SK-N-SH treated with all-trans-retinoic acid at 6 μM for 48 hours (cell line): ENCODE measurements at regions not wholly inside any gene's neighbourhood (a gene's known extent, or its start where the extent isn't known, plus 50 kb on each side); places are given as distances from the start of the nearest gene placed in this dataset.

Source experiments
- ATAC-seq: fragments of 200-7000 bp; cut with Tn5 transposase; 3 replicates; pipeline ENCODE4 v1.9.1; 2020; ENCODE audit warnings: mild to moderate bottlenecking, moderate library complexity
- ARNTL ChIP-seq: fragments of 450-650 bp; formaldehyde crosslinking; IDR thresholded peaks from 2 replicates; pipeline ENCODE4 v1.5.0; 2020; ENCODE audit warnings: low read depth, mild to moderate bottlenecking, moderate library complexity, borderline replicate concordance
- BACH2 ChIP-seq: fragments of 250-450 bp; sonication (Bioruptor Pico); IDR thresholded peaks from 2 replicates; pipeline ENCODE4 v1.9.0; 2021; ENCODE audit warnings: mild to moderate bottlenecking, borderline replicate concordance
- CSDC2 ChIP-seq: fragments of 250-450 bp; sonication (Bioruptor Pico); IDR thresholded peaks from 2 replicates; pipeline ENCODE4 v1.5.0; 2020; ENCODE audit warnings: mild to moderate bottlenecking, moderate library complexity
- ESRRG ChIP-seq: fragments of 250-450 bp; sonication (Bioruptor Pico); IDR thresholded peaks from 2 replicates; pipeline ENCODE4 v1.6.1; 2021; ENCODE audit warnings: mild to moderate bottlenecking
- GLIS3 ChIP-seq: fragments of 250-450 bp; sonication (Bioruptor Pico); IDR thresholded peaks from 2 replicates; pipeline ENCODE4 v1.5.0; 2020; ENCODE audit warnings: mild to moderate bottlenecking, moderate library complexity
- PPARA ChIP-seq: fragments of 250-450 bp; sonication (Bioruptor Pico); IDR thresholded peaks from 2 replicates; pipeline ENCODE4 v1.5.0; 2020; ENCODE audit warnings: mild to moderate bottlenecking, borderline replicate concordance
- RARB ChIP-seq: fragments of 250-450 bp; sonication (Bioruptor Pico); IDR thresholded peaks from 2 replicates; pipeline ENCODE4 v1.8.0; 2021; ENCODE audit warnings: mild to moderate bottlenecking, moderate library complexity
- SNAI2 ChIP-seq: fragments of 250-450 bp; sonication (Bioruptor Pico); IDR thresholded peaks from 2 replicates; pipeline ENCODE4 v1.5.0; 2020; ENCODE audit warnings: mild to moderate bottlenecking, moderate library complexity
- TCF4 ChIP-seq: fragments of 250-450 bp; sonication (Bioruptor Pico); IDR thresholded peaks from 2 replicates; pipeline ENCODE4 v1.8.0; 2021; ENCODE audit warnings: mild to moderate bottlenecking, moderate library complexity, borderline replicate concordance
- TOX ChIP-seq: fragments of 250-450 bp; sonication (Bioruptor Pico); IDR thresholded peaks from 2 replicates; pipeline ENCODE4 v1.8.0; 2021; ENCODE audit warnings: mild to moderate bottlenecking, moderate library complexity, borderline replicate concordance
- ZC3H10 ChIP-seq: fragments of 250-450 bp; sonication (Bioruptor Pico); IDR thresholded peaks from 2 replicates; pipeline ENCODE4 v1.5.1; 2021; ENCODE audit warnings: mild to moderate bottlenecking, moderate library complexity
- ZFP3 ChIP-seq: fragments of 250-450 bp; sonication (Bioruptor Pico); IDR thresholded peaks from 2 replicates; pipeline ENCODE4 v1.5.0; 2020; ENCODE audit warnings: mild to moderate bottlenecking, moderate library complexity
- ZFP30 ChIP-seq: fragments of 450-650 bp; formaldehyde crosslinking; IDR thresholded peaks from 2 replicates; pipeline ENCODE4 v1.5.0; 2022; ENCODE audit warnings: mild to moderate bottlenecking, moderate library complexity
- ZNF565 ChIP-seq: fragments of 450-650 bp; formaldehyde crosslinking; conservative IDR thresholded peaks from 2 replicates; pipeline ENCODE4 v1.5.0; 2020; ENCODE audit warnings: low read depth, mild to moderate bottlenecking, moderate library complexity
- ZNF70 ChIP-seq: fragments of 450-650 bp; formaldehyde crosslinking; IDR thresholded peaks from 2 replicates; pipeline ENCODE4 v1.5.0; 2020; ENCODE audit warnings: mild to moderate bottlenecking, moderate library complexity
- ZNF8 ChIP-seq: fragments of 450-650 bp; formaldehyde crosslinking; IDR thresholded peaks from 2 replicates; pipeline ENCODE4 v1.5.0; 2020; ENCODE audit warnings: mild to moderate bottlenecking, moderate library complexity
- TF ChIP-seq, protein P1 (sequence below): fragments of 250-450 bp; sonication (Bioruptor Pico); IDR thresholded peaks from 2 replicates; pipeline ENCODE4 v1.5.1; 2020; ENCODE audit warnings: low read depth, mild to moderate bottlenecking, moderate library complexity
- TF ChIP-seq, protein P2 (sequence below): fragments of 250-450 bp; sonication (Bioruptor Pico); IDR thresholded peaks from 2 replicates; pipeline ENCODE4 v1.5.0; 2020; ENCODE audit warnings: mild to moderate bottlenecking, moderate library complexity
- TF ChIP-seq, protein P3 (sequence below): fragments of 250-450 bp; sonication (Bioruptor Pico); IDR thresholded peaks from 2 replicates; pipeline ENCODE4 v1.5.1; 2021; ENCODE audit warnings: mild to moderate bottlenecking, moderate library complexity
- TF ChIP-seq, protein P4 (sequence below): fragments of 250-450 bp; sonication (Bioruptor Pico); IDR thresholded peaks from 2 replicates; pipeline ENCODE4 v1.8.0; 2021; ENCODE audit warnings: low read depth, mild to moderate bottlenecking, moderate library complexity, borderline replicate concordance
- TF ChIP-seq, protein P5 (sequence below): fragments of 250-450 bp; sonication (Bioruptor Pico); IDR thresholded peaks from 2 replicates; pipeline ENCODE4 v1.8.0; 2020; ENCODE audit warnings: mild to moderate bottlenecking, moderate library complexity, borderline replicate concordance

DNA sequence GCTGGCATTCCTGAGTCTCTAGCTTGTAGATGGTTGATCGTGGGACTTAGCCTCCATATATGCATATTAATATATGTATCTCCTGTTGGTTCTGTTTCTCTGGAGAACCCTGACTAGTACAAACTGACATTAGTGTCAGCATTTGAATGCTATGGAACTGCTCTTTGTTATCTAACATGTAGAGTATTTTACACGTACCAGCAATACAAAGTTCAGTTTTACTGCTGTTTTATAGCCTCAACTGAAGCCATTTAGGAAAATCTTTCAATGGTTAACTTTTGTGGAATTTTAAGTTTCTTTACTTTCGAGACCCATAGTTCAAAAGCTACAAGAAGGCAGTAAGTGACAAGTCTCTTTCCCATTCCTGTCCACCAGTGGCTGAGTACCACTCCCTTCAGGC is 418.4 kb downstream of the NUP35 start:
- no peak for TF ChIP-seq ZFP30
- TF ChIP-seq GLIS3 (CRISPR knock-in tag), result no peak
- TF ChIP-seq, protein P1, sequence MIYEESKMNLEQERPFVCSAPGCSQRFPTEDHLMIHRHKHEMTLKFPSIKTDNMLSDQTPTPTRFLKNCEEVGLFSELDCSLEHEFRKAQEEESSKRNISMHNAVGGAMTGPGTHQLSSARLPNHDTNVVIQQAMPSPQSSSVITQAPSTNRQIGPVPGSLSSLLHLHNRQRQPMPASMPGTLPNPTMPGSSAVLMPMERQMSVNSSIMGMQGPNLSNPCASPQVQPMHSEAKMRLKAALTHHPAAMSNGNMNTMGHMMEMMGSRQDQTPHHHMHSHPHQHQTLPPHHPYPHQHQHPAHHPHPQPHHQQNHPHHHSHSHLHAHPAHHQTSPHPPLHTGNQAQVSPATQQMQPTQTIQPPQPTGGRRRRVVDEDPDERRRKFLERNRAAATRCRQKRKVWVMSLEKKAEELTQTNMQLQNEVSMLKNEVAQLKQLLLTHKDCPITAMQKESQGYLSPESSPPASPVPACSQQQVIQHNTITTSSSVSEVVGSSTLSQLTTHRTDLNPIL (CRISPR knock-in tag), result no peak
- TF ChIP-seq, protein P2, sequence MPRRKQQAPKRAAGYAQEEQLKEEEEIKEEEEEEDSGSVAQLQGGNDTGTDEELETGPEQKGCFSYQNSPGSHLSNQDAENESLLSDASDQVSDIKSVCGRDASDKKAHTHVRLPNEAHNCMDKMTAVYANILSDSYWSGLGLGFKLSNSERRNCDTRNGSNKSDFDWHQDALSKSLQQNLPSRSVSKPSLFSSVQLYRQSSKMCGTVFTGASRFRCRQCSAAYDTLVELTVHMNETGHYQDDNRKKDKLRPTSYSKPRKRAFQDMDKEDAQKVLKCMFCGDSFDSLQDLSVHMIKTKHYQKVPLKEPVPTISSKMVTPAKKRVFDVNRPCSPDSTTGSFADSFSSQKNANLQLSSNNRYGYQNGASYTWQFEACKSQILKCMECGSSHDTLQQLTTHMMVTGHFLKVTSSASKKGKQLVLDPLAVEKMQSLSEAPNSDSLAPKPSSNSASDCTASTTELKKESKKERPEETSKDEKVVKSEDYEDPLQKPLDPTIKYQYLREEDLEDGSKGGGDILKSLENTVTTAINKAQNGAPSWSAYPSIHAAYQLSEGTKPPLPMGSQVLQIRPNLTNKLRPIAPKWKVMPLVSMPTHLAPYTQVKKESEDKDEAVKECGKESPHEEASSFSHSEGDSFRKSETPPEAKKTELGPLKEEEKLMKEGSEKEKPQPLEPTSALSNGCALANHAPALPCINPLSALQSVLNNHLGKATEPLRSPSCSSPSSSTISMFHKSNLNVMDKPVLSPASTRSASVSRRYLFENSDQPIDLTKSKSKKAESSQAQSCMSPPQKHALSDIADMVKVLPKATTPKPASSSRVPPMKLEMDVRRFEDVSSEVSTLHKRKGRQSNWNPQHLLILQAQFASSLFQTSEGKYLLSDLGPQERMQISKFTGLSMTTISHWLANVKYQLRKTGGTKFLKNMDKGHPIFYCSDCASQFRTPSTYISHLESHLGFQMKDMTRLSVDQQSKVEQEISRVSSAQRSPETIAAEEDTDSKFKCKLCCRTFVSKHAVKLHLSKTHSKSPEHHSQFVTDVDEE, result no peak
- TF ChIP-seq PPARA, result no peak
- TF ChIP-seq ESRRG, result no peak
- TF ChIP-seq CSDC2 (CRISPR knock-in tag), result no peak
- no peak for TF ChIP-seq RARB (CRISPR knock-in tag)
- no peak for TF ChIP-seq ARNTL (CRISPR knock-in tag)
- TF ChIP-seq ZNF70, result no peak
- TF ChIP-seq TOX (CRISPR knock-in tag), result no peak
- TF ChIP-seq SNAI2 (CRISPR knock-in tag), result no peak
- TF ChIP-seq ZFP3 (CRISPR knock-in tag), result no peak
- TF ChIP-seq ZNF8, result no peak
- no peak for TF ChIP-seq TCF4 (CRISPR knock-in tag)
- no peak for TF ChIP-seq BACH2 (CRISPR knock-in tag)
- no peak for TF ChIP-seq ZNF565 (CRISPR knock-in tag)
- no peak for TF ChIP-seq ZC3H10 (CRISPR knock-in tag)
- TF ChIP-seq, protein P3, sequence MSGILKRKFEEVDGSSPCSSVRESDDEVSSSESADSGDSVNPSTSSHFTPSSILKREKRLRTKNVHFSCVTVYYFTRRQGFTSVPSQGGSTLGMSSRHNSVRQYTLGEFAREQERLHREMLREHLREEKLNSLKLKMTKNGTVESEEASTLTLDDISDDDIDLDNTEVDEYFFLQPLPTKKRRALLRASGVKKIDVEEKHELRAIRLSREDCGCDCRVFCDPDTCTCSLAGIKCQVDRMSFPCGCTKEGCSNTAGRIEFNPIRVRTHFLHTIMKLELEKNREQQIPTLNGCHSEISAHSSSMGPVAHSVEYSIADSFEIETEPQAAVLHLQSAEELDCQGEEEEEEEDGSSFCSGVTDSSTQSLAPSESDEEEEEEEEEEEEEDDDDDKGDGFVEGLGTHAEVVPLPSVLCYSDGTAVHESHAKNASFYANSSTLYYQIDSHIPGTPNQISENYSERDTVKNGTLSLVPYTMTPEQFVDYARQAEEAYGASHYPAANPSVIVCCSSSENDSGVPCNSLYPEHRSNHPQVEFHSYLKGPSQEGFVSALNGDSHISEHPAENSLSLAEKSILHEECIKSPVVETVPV, result no peak
- TF ChIP-seq, protein P4, sequence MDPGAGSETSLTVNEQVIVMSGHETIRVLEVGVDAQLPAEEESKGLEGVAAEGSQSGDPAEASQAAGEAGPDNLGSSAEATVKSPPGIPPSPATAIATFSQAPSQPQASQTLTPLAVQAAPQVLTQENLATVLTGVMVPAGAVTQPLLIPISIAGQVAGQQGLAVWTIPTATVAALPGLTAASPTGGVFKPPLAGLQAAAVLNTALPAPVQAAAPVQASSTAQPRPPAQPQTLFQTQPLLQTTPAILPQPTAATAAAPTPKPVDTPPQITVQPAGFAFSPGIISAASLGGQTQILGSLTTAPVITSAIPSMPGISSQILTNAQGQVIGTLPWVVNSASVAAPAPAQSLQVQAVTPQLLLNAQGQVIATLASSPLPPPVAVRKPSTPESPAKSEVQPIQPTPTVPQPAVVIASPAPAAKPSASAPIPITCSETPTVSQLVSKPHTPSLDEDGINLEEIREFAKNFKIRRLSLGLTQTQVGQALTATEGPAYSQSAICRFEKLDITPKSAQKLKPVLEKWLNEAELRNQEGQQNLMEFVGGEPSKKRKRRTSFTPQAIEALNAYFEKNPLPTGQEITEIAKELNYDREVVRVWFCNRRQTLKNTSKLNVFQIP (CRISPR knock-in tag), result no peak
- no peak for ATAC-seq

DNA sequence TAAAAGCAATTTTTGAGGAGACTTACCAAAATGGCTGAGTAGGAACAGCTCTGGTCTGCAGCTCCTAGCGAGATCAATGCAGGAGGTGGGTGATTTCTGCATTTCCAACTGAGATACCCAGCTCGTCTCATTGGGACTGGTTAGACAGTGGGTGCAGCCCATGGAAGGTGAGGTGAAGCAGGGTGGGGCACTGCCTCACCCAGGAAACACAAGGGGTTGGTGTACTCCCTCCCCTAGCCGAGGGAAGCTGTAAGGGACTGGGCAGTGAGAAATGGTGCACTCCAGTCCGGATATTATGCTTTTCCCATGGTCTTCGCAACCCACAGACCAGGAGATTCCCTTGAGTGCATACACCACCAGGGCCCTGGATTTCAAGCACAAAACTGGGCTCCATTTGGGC is 419.0 kb downstream of the NUP35 start:
- ATAC-seq, result no peak
- TF ChIP-seq ZNF8 (no peak), GLIS3 (CRISPR knock-in tag) (no peak), ZNF70 (no peak), ARNTL (CRISPR knock-in tag) (no peak), ZNF565 (CRISPR knock-in tag) (no peak), TOX (CRISPR knock-in tag) (no peak), ESRRG (no peak), PPARA (no peak), CSDC2 (CRISPR knock-in tag) (no peak), BACH2 (CRISPR knock-in tag) (no peak)
- TF ChIP-seq, protein P2, result no peak
- TF ChIP-seq, protein P5, sequence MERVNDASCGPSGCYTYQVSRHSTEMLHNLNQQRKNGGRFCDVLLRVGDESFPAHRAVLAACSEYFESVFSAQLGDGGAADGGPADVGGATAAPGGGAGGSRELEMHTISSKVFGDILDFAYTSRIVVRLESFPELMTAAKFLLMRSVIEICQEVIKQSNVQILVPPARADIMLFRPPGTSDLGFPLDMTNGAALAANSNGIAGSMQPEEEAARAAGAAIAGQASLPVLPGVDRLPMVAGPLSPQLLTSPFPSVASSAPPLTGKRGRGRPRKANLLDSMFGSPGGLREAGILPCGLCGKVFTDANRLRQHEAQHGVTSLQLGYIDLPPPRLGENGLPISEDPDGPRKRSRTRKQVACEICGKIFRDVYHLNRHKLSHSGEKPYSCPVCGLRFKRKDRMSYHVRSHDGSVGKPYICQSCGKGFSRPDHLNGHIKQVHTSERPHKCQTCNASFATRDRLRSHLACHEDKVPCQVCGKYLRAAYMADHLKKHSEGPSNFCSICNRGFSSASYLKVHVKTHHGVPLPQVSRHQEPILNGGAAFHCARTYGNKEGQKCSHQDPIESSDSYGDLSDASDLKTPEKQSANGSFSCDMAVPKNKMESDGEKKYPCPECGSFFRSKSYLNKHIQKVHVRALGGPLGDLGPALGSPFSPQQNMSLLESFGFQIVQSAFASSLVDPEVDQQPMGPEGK (CRISPR knock-in tag), result no peak
- TF ChIP-seq, protein P4 (CRISPR knock-in tag), result no peak
- TF ChIP-seq, protein P1 (CRISPR knock-in tag), result no peak
